WTC11 (cell line): ENCODE measurements at regions not wholly inside any gene's neighbourhood (a gene's known extent, or its start where the extent isn't known, plus 50 kb on each side); places are given as distances from the start of the nearest gene placed in this dataset.

Experiments used
- ELF4 ChIP-seq: sonication (generic); formaldehyde crosslinking; IDR thresholded peaks from 2 replicates; pipeline ENCODE4 v1.8.1; 2022; ENCODE audit warnings: low read depth, mild to moderate bottlenecking, moderate library complexity, missing genetic modification reagents
- TEAD1 ChIP-seq: sonication (generic); formaldehyde crosslinking; IDR thresholded peaks from 2 replicates; pipeline ENCODE4 v1.8.0; 2022; ENCODE audit warnings: mild to moderate bottlenecking, missing genetic modification reagents
- TEAD4 ChIP-seq: sonication (generic); formaldehyde crosslinking; IDR thresholded peaks from 2 replicates; pipeline ENCODE4 v1.8.0; 2022; ENCODE audit warnings: mild to moderate bottlenecking, missing genetic modification reagents
- TF ChIP-seq, protein P1 (sequence below): fragments of 200-600 bp; IDR thresholded peaks from 2 replicates; pipeline ENCODE4 v1.8.0; 2022; ENCODE audit warnings: antibody characterized with exemption
- TF ChIP-seq, protein P2 (sequence below): sonication (generic); formaldehyde crosslinking; IDR thresholded peaks from 2 replicates; pipeline ENCODE4 v1.8.1; 2022; ENCODE audit warnings: low read depth, missing genetic modification reagents, borderline replicate concordance
- TF ChIP-seq, protein P3 (sequence below): fragments of 250-450 bp; sonication (Bioruptor Pico); conservative IDR thresholded peaks from 2 replicates; pipeline ENCODE4 v1.9.0; 2021; ENCODE audit warnings: mild to moderate bottlenecking
- TF ChIP-seq, protein P4 (sequence below): sonication (generic); formaldehyde crosslinking; conservative IDR thresholded peaks from 2 replicates; pipeline ENCODE4 v1.8.1; 2022; ENCODE audit warnings: mild to moderate bottlenecking, missing genetic modification reagents
- TF ChIP-seq, protein P5 (sequence below): sonication (generic); formaldehyde crosslinking; IDR thresholded peaks from 2 replicates; pipeline ENCODE4 v1.8.0; 2022; ENCODE audit warnings: mild to moderate bottlenecking, missing genetic modification reagents
- TF ChIP-seq, protein P6 (sequence below): sonication (generic); formaldehyde crosslinking; IDR thresholded peaks from 2 replicates; pipeline ENCODE4 v1.8.0; 2023; ENCODE audit warnings: mild to moderate bottlenecking, missing genetic modification reagents
- TF ChIP-seq, protein P7 (sequence below): sonication (generic); formaldehyde crosslinking; IDR thresholded peaks from 2 replicates; pipeline ENCODE4 v1.8.1; 2023; ENCODE audit warnings: mild to moderate bottlenecking, missing genetic modification reagents

DNA sequence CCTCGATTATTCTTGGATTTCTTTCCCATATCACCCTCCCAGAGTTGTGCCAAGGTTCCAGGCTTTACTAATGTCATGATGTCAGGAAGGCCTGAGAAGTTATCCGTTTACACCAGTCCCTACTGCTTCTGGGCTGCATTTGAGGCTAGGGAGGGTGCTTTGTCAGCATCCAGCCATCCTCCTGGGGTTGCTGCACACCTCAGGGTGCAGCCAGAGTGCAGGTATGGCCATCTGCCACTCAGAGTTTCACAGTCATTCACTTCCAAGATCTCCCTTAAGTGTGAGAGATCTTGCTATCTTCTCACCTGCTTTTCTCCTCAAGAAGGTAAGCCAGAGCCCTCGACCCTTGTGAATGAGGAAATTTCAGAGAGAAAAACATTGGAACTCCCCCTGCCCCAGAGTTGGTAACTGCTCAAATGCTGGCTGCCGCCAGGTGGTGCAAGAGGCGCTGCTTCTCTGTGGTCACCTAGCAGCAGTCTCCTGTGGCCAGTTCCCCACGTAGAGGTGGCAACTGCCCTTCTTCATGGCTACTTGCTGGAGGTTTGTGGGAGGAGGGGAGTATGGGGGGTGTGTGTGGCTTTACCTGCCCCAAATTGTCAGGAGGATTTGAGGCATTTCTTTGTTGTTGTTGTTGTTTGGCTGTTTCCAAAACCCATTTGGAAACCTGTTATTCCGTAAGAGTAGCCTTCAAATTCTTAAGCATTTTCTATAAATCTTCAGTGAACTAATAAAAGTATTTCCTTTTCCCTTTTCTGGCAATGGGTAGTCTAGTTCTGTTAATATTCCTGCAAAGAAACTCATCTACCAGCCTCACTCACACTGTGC lies 259.6 kb upstream of the DMRT1 start:
- TF ChIP-seq, protein P1, sequence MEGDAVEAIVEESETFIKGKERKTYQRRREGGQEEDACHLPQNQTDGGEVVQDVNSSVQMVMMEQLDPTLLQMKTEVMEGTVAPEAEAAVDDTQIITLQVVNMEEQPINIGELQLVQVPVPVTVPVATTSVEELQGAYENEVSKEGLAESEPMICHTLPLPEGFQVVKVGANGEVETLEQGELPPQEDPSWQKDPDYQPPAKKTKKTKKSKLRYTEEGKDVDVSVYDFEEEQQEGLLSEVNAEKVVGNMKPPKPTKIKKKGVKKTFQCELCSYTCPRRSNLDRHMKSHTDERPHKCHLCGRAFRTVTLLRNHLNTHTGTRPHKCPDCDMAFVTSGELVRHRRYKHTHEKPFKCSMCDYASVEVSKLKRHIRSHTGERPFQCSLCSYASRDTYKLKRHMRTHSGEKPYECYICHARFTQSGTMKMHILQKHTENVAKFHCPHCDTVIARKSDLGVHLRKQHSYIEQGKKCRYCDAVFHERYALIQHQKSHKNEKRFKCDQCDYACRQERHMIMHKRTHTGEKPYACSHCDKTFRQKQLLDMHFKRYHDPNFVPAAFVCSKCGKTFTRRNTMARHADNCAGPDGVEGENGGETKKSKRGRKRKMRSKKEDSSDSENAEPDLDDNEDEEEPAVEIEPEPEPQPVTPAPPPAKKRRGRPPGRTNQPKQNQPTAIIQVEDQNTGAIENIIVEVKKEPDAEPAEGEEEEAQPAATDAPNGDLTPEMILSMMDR, result 0 out of 2 replicates have a peak, but pooled peaks have one; percentile 30
- TF ChIP-seq, protein P2, sequence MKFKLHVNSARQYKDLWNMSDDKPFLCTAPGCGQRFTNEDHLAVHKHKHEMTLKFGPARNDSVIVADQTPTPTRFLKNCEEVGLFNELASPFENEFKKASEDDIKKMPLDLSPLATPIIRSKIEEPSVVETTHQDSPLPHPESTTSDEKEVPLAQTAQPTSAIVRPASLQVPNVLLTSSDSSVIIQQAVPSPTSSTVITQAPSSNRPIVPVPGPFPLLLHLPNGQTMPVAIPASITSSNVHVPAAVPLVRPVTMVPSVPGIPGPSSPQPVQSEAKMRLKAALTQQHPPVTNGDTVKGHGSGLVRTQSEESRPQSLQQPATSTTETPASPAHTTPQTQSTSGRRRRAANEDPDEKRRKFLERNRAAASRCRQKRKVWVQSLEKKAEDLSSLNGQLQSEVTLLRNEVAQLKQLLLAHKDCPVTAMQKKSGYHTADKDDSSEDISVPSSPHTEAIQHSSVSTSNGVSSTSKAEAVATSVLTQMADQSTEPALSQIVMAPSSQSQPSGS, result no peak
- TF ChIP-seq, protein P3, sequence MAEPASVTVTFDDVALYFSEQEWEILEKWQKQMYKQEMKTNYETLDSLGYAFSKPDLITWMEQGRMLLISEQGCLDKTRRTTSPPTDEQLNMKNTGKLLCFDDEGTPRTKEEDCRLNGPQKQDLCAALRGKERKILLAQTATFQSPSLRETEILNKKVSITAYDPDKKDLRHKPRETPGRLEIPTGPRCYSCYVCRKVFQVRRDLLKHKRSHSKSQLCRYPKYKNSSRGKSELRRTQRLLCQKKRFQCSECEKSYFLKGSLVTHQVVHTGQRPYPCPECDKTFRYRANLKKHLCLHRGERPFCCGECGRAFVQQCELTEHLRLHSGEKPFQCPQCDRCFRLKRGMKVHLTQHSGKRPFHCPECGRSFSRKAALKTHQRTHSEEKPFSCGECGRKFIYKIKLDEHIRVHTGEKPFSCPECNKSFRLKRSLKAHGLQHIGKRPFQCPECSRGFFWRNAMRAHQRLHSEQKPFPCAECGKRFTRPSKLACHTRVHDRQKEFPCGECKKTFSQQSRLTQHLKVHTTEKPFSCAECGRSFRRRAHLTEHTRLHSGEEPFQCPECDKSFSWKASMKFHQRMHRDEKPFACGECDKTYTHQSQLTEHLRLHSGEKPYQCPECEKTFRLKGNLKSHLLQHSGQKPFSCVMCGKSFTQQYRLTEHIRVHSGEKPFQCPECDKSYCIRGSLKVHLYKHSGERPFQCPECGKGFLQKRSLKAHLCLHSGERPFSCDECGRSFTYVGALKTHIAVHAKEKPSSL (CRISPR knock-in tag), result no peak
- TF ChIP-seq, protein P4, sequence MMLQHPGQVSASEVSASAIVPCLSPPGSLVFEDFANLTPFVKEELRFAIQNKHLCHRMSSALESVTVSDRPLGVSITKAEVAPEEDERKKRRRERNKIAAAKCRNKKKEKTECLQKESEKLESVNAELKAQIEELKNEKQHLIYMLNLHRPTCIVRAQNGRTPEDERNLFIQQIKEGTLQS (CRISPR knock-in tag), result no peak
- TF ChIP-seq, protein P5, sequence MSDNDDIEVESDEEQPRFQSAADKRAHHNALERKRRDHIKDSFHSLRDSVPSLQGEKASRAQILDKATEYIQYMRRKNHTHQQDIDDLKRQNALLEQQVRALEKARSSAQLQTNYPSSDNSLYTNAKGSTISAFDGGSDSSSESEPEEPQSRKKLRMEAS (CRISPR knock-in tag), result no peak
- TF ChIP-seq ELF4, result no peak
- TF ChIP-seq, protein P6, sequence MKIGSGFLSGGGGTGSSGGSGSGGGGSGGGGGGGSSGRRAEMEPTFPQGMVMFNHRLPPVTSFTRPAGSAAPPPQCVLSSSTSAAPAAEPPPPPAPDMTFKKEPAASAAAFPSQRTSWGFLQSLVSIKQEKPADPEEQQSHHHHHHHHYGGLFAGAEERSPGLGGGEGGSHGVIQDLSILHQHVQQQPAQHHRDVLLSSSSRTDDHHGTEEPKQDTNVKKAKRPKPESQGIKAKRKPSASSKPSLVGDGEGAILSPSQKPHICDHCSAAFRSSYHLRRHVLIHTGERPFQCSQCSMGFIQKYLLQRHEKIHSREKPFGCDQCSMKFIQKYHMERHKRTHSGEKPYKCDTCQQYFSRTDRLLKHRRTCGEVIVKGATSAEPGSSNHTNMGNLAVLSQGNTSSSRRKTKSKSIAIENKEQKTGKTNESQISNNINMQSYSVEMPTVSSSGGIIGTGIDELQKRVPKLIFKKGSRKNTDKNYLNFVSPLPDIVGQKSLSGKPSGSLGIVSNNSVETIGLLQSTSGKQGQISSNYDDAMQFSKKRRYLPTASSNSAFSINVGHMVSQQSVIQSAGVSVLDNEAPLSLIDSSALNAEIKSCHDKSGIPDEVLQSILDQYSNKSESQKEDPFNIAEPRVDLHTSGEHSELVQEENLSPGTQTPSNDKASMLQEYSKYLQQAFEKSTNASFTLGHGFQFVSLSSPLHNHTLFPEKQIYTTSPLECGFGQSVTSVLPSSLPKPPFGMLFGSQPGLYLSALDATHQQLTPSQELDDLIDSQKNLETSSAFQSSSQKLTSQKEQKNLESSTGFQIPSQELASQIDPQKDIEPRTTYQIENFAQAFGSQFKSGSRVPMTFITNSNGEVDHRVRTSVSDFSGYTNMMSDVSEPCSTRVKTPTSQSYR (CRISPR knock-in tag), result no peak
- TF ChIP-seq, protein P7, sequence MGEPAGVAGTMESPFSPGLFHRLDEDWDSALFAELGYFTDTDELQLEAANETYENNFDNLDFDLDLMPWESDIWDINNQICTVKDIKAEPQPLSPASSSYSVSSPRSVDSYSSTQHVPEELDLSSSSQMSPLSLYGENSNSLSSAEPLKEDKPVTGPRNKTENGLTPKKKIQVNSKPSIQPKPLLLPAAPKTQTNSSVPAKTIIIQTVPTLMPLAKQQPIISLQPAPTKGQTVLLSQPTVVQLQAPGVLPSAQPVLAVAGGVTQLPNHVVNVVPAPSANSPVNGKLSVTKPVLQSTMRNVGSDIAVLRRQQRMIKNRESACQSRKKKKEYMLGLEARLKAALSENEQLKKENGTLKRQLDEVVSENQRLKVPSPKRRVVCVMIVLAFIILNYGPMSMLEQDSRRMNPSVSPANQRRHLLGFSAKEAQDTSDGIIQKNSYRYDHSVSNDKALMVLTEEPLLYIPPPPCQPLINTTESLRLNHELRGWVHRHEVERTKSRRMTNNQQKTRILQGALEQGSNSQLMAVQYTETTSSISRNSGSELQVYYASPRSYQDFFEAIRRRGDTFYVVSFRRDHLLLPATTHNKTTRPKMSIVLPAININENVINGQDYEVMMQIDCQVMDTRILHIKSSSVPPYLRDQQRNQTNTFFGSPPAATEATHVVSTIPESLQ (CRISPR knock-in tag), result no peak
- TF ChIP-seq TEAD1, result no peak
- TF ChIP-seq TEAD4 (CRISPR knock-in tag), result no peak
